Fibroblast of the aortic adventitia (primary cell): ENCODE measurements at regions not wholly inside any gene's neighbourhood (a gene's known extent, or its start where the extent isn't known, plus 50 kb on each side); places are given as distances from the start of the nearest gene placed in this dataset.

Experiments used
- DNase-seq: peaks from one replicate; pipeline ENCODE4 v3.0.0-alpha.2; 2010; ENCODE audit warnings: low read depth
- H3K4me3 ChIP-seq: 2 replicates; pipeline ENCODE4 v1.5.1; 2011; ENCODE audit warnings: low read depth, mild to moderate bottlenecking, control low read depth, low read length, moderate library complexity
- CTCF ChIP-seq: IDR thresholded peaks from 2 replicates; pipeline ENCODE4 v1.5.1; 2011; ENCODE audit warnings: mild to moderate bottlenecking, low read length, control low read depth, inconsistent platforms; ENCODE audit not compliant: insufficient read depth

GRCh38 chr1:229001467-229002011, 266.3 kb downstream of the RHOU start:
- no peak for DNase-seq
- TF ChIP-seq CTCF: no peak
- H3K4me3 ChIP-seq: no peak overlapping the region

DNA sequence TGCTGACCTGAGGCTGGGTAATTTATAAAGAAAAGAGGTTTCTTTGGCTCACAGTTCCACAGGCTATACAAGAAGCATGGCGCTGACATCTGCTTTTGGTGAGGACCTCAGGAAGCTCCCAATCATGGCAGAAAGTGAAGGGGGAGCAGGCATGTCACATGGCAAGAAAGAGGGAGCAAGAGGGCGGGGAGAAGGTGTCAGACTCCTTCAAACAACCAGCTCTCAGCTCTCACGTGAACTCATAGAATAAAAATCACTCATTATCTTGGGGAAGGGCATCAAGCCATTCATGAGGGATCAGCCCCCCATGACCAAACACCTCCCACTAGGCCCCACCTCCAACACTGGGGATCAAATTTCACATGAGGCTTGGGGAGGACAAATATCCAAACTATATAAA, 266.8 kb downstream of the RHOU start:
- no peak overlapping the region for H3K4me3 ChIP-seq
- no peak for TF ChIP-seq CTCF
- DNase-seq: no peak

DNA sequence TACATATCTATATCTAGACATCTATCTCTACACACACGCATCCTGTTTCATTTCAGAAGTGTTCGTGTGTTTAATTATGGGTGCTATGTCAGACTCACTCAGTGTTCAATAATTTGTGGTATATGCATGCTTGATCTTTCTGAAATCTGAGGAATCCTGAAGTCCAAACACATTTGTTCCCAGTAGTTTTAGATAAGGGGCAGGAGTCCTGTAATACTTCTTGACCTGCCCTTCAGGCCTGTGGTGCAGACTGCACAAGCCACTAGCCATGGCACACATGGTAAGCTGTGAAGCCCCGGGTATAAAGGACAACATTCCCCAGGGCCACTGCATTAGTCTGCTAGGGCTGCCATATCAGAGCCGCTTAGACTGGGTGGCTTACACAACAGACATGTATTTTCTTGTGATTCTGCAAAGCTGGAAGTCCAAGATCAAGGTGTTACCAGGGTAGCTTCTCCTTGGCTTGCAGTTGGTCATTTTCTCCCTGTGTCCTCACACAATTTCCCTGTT, 267.2 kb downstream of the RHOU start:
- no peak for TF ChIP-seq CTCF
- H3K4me3 ChIP-seq: no peak overlapping the region
- DNase-seq: no peak

GRCh38 chr1:229003233-229004031, 267.5 kb upstream of the RAB4A start:
- H3K4me3 ChIP-seq: no peak overlapping the region
- no peak for DNase-seq
- TF ChIP-seq CTCF: no peak

DNA sequence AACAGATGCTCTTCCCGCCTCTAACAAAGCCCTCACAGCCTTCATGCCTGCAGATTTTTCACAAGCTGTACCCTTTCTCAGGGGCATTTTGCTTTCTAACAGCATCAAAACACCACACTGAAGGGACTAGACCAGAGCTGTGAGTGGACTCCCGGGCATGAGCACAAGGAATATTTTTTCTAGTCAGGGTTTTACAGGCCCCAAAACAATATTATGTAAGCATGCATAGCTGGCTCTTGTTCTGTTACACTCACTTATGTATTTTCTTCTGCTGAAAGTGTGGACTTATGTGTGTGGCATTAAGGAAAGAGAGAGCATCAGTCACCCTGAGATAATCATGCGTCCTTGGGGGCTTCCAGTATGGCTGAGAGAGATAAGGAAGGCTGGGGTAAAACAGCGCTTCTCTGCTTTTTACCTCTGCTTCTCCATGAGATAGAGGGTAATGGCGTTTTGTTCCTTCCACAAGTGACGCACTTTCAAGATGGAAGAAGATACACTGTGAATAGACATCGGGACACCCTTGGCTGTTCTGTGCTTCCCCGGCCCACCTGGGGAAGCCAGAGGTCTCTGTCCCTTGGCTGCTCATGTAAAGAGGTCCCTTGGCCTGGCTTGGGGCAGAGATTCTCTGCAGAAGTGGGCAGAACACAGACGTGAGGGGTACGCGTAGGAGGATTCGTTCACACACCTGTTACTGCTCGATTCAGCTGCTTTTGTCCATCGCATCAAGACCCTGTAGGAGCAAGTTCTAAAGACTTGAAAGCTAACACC, 266.7 kb upstream of the RAB4A start:
- H3K4me3 ChIP-seq: no peak overlapping the region
- no peak for TF ChIP-seq CTCF
- no peak for DNase-seq

DNA sequence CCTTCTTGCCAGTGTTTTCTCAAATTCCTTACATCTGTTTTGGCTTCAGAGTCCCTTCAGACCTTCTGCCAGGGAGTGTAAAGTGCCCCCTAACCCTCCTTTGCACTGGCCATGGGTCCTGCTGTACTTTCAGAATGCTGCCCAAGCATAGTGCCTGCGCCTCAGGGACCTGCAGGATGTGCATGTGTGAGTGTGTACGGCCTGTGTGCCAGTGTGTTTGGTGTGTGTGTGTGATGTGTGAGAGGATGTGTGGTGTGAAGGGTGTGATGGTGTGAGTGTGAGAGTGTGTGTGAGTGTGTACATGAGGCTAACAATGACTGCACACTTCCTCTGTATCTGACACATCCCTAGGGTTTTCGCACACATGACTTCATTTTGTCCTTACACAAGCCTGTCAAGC, 265.8 kb upstream of the RAB4A start:
- H3K4me3 ChIP-seq: no peak overlapping the region
- DNase-seq: no peak
- TF ChIP-seq CTCF: no peak
